GM18867 (cell line): ENCODE measurements at regions not wholly inside any gene's neighbourhood (a gene's known extent, or its start where the extent isn't known, plus 50 kb on each side); places are given as distances from the start of the nearest gene placed in this dataset.
A peak's percentile ranks its signal among the peaks of the same experiment; 100 is the strongest.
"Not testable (repeated sequence)": the region's sequence is repeated elsewhere in the genome, so short reads cannot be mapped to it uniquely, and the experiment has no call there.

Source experiments
- ATAC-seq: cut with Tn5 transposase; IDR thresholded peaks from one replicate; pipeline ENCODE4 v1.9.1; 2021; ENCODE audit warnings: mild to moderate bottlenecking, moderate library complexity; ENCODE audit not compliant: unreplicated experiment

DNA sequence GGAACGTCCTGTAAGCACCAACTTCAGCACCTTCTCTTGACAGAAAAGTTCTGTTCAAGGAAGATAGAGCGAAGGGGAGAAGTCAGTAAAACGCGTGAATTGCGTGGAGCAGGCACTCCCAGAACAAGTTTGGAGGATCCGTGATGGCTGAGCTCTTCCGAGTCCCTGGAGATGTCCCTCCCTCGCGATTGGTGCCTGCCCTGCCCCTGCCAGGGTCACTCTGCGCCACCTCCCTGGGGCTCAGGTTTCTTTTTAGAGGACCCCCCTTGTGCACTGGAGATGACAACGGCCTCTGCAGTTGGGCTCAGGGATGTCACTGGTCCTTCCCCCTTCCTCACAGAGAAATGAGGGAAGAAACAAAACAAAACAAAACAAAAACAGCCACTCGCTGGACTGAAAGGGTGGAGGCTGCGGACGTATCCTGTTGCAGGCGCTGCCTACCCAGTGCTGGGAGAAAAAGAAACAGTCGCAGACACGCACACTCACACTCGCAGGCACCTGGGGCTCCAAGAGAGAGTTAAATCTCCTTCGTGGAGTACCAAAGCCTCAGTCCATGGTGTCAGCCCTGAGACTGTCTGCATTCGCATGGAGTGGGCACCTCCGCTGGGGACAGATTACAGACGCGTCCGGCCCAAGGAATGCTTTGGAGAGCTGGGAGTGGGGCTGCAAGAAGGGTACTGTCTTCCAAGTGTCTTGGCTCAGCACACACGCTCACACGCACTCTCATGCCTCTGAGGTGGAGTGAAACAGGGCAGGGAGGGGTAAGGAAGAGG lies 512.7 kb downstream of the SLCO4C1 start:
- ATAC-seq: no peak

DNA sequence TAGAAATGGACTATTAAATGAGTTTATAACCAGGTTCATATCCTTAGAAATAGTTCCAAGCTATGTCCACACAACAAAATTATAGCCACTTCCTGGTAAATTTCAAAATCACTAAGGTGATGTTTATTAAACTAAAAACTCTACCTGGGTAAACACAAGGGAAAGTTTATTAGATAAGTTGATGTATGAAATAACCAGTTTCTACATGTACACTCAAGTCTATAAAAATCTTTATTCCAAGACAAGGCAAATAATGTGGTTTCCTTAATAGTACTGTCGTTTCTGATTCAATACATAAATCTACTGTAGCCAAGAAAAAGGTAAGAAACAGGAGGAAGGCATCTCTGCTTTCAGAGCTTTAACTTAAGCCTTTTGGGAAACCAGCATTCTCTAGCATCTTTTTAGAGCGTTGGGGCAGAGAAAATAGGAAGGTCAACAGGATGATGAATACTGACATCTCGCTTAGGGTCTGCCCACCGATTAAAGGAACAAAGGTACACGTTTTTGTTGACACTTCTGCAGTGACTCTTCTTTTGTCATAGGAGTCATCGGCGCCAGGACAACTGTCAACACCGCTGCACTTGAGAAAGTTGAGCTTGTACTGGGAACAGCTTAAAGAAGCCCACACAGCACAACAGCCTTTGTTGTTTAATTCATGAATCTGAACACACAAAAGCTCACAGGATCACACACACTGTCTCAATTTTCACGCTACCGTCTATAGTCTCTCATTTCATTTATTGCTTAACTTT lies 513.6 kb downstream of the SLCO4C1 start:
- no peak for ATAC-seq

DNA sequence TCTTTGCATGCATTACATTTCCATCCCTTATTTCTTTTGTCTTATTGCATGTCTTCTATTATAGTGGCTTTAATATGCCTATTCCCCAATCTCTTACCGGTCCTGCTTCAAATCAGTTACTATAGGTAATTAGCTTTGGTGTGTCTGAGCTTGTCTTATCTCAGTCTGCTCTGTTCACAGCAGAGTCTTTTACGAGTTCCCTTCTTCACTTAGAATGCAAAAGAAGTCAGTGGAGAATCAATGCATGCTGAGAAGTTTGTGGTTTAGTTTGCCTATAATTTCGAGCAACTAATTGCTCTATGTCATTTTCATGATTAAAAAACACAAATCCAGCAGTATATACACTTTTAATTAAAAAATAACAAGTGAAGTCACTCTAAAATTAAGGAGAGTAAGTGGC lies 545.0 kb downstream of the SLCO4C1 start:
- no peak for ATAC-seq

DNA sequence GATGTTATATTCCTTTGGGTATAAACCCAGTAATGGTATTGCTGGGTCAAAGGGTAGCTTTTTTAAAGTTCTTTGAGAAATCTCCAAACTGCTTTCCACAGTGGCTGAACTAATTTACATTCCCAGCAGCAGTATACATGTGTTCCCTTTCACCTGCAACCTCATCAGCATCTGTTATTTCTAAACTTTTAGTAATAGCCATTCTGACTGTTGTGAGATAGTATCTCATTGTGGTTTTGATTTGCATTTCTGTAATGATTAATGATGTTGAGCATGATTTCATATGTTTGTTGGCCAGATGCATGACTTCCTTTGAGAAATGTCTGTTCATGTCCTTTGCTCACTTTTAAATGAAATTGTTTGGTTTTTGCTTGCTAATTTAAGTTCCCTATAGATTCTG lies 553.1 kb downstream of the SLCO4C1 start:
- not testable (repeated sequence) for ATAC-seq

DNA sequence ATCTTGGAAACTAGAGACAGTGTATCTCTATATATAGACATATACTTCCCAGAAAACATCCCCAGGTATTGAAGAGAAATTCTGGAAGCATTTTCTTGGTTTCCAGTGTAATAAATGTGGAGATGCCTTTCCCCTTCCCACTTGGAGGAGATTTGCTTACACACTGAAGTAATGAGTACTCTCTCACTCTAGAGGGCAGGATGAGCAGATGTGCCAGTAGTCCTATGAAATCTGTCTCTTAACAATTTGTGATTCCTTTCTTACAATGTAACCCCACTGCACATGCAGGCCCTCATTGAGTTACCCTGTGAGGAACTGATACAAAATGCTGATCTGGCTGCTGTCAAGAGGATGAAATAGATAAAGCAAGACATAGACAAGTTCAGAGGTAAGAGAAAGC lies 567.2 kb downstream of the SLCO4C1 start:
- ATAC-seq: no peak

DNA sequence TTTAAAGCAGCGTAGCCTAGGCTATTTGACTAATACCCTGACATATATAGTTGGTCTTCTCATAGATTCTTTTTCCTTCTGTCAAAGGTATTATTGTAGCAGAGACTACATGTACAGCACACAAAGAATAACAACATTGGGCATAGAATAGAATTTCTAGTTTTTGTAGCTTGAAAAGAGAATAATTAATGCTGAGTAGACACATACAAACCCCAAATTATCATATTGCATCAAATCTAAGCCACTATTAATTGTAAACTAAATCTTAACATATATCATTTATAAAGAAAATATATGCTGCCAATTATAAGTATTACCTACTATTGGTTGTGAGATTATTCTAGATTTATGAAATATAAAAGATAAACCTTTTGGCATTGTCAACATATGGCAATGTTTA lies 574.5 kb downstream of the SLCO4C1 start:
- no peak for ATAC-seq

DNA sequence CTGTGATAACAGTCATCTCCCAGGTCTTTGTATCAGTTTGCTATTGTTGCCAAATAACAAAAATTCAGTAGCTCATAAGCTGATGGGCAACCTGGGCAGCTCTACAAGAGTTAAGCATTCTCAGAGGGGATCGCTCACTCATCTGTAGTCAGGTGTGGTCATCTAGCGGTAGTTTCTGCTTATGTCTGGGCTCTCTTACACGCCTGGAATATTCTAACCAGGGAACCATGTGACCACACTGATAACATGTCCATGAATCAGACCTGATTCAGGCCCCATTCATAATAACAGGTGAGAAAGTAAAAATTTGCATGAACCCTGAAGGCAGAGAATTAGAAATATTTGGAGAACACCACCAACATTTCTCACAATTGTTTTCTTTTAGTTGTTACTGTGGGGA lies 576.1 kb downstream of the SLCO4C1 start:
- no peak for ATAC-seq

DNA sequence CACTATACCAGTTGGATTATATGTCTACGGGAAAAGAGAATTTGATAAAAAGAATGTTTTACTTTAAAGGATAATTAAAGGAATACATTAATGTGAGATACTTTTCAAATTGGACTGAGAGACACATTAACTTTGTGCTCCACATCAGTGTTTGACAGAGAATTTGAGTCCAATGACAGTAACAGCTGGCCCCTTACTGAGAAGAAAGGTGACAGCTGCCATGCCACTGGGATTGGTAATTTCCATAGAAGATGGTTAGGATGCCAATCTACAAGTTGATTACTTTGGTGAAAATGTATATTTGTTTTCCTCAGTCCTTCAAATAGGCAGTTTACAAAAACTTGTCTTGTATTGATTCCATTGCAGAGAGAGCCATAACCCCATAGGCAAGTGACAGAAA lies 578.4 kb downstream of the SLCO4C1 start:
- ATAC-seq: no peak

DNA sequence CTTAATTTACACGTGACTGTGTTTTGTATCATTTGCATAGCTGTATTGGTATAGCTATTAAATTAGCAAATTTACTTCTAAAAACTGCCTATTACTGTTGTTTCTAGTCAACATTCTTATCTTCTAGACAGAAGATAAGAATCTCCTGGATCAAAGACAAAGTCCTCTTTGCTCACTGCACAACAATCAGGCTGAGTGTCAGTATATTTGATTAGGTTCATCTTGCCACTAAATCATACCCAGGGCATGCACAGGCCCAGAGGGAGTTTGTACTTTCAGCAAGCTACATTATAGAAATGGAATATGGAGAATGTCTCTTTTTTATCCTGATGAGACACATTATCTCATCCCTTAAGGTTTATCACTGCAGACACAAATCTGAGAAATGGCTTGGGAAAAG lies 579.1 kb downstream of the SLCO4C1 start:
- ATAC-seq: no peak

DNA sequence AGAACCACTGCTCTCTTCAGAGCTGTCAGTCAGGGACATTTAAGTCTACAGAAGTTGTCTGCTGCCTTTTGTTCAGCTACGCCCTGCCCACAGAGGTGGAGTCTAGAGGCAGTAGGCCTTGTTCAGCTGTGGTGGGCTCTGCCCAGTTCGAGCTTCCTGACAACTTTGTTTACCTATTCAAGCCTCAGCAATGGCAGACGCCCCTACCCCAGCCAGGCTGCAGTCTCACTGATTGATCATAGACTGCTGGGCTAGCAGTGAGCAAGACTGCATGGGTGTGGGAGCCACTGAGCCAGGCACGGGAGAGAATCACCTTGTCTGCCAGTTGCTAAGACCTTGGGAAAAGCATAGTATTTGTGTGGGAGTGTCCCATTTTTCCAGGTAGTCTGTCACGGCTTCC lies 580.3 kb downstream of the SLCO4C1 start:
- ATAC-seq: not testable (repeated sequence)

DNA sequence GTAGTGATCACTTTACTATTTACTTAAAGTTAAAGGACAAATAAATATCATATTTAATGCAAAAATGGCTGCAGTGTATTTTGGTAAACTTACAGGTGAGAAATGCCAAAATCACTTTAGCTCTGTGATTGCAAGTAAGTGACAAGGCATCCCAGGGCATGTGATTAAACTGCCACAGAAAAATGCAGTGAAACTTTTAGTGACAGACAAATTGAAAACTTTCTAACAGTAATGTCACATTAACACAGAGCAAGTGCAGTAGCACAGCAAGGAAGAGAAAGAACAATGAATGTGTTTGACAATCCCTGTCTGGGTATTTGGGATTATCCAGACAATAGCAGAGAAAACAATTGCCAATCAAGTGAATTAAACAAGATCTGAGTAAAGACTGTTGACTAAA lies 606.8 kb downstream of the SLCO4C1 start:
- ATAC-seq: no peak

DNA sequence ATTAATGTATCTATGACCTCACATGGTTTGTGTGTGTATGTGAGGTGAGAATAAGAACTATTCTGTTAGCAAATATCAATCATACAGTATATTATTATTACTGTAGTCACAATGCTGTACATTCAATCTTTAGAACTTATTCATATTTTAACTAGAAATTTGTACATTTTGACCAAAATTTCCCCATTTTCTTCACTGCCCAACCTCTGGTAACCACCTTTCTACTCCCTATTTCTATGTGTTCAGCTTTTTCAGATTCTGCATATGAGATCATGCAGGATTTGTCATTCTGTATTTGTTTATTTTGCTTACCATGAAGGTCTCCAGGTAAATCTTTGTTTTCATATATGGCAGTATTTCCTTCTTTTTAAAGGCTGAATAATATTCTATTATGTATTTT lies 607.9 kb downstream of the SLCO4C1 start:
- no peak for ATAC-seq

DNA sequence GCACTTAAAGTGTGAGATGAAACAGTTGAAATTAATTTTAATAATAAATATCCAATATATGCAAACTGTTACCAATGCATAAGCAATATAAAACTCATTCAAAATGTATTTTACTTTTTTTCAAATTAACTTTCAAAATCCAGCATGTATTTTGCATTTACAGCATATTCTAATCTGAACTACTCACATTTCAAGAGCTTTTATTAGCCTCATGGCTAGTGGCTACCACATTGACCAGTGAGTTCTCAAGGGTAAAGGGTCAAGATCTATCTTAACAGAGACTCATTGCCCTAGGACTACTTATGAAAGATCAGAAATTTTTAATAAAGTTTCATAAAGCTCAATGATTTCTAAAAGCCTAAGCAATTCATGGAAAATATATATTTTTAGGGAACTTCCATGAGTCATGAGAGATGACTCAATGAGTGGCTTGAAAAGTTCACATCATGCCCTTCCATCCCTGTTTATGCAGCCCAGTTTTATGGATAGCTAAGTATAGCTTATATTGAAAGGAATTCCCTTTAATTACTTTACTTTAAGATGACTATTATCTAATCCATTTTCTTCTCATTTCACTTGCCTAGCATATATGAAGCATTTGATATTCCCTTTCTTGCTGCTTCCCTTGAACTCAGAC lies 608.6 kb downstream of the SLCO4C1 start:
- ATAC-seq: no peak

DNA sequence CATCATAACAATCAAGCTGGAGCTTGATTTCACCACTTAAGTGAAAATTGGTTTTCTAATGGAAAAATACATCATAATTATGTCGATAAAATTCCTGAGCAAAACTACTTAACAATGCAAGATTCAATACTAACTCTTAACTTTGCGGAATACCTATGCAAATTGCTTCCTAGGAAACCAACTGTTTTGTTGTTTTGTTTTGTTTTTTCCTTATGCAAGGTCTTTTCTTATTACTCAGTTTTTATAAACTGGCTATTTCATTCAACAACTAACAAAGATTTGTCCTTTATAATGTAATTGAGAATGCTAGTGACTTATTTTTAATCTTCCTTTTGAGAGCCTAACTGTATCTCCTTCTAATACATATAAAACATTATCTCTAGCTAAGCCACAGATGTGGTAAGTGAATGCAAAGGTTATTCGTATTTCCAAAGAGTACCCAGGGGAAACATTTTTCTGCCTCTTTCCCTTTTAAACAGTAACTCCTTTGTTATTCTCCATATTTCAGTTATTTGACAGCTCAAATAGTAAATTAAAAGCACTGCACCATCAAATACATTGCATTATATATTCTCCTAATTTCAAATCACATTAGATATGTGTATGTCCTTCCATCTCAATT lies 609.4 kb downstream of the SLCO4C1 start:
- no peak for ATAC-seq

DNA sequence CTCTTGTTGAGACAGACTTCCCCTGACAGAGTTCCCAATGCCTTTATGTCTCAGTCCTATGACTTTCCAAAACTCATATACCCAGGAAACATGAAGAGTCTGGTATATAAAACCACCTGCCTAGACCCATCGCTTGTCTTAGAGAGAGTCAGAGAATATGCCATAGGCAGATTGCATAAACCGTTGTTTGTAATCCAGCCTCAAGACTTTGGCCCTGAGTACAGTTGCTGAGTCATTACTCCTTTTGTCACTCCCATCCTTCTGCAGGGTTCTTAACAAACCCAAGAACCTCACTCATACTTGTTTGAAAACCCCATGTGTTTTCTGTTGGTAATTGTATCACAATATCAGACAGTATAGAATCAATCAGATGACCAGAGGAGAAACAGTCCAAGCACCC lies 616.3 kb downstream of the SLCO4C1 start:
- no peak for ATAC-seq

DNA sequence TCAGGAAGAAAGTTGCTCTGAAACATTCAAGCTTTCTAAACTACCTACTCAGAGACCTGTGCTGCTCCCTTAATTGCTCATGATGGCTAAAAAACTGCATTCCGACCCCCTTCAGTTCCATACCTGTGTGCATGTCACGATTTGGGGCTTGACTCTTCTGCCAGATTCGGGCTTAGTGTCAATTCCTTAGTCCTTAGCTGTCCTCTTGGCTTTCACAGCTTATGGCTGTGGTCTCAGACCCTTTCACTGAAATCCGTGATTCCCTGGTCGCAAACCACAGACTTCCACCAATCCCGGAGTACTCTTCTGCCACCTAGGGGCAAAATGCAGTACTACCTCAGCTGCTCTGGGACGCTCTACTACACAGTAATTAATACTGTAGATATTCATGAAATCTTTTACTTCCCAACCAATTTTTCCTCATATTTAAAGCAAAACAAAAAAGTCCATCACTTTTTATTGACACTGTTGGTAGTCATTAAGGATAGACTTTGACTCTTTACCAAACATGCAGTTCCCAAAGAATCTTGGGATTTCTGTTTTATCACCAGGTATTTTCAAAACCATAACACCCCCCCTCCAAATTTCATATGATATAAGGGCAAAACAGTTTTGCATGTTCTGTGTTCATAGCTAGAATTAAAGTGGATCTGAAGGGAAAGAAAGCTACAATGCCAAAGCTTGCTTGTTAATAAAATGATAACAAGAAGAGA lies 617.4 kb downstream of the SLCO4C1 start:
- peak; percentile 84 for ATAC-seq

DNA sequence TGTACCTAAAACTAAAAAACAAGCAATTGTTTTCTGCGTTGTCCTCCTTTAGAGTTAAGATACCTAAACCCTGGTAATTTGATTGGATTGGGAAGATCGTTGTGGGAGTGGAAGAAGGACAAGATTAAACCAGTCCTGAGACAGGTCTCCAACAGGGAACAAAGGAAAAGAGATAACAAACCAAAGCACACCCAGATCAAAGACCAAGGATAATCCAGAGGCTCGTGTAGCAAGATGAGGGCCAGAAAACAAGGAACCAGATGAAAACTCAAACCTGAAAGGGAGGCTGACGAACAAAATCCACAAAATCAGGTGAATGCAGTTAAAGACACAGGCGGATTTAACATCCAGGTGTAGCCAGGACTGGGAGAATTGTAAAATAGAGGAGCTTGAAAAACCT lies 618.1 kb downstream of the SLCO4C1 start:
- ATAC-seq: no peak

DNA sequence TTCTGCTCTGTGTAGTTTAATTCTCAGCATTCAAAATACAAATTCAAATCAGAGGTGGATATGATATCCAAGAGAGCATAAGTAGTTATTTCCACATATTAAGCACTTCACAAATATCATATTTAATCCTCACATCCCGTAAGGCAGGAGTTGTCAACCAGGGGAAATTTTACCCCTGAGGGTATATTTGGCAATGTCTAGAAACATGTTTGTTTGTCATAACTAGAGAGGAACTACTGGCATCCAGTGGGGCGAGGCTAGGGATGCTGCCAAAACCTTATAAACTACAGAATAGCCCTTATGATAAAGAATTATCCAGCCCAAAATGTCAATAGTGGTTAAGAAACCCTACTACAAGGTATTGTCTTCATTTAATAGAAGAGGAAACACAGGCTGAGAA lies 619.4 kb downstream of the SLCO4C1 start:
- ATAC-seq: no peak

DNA sequence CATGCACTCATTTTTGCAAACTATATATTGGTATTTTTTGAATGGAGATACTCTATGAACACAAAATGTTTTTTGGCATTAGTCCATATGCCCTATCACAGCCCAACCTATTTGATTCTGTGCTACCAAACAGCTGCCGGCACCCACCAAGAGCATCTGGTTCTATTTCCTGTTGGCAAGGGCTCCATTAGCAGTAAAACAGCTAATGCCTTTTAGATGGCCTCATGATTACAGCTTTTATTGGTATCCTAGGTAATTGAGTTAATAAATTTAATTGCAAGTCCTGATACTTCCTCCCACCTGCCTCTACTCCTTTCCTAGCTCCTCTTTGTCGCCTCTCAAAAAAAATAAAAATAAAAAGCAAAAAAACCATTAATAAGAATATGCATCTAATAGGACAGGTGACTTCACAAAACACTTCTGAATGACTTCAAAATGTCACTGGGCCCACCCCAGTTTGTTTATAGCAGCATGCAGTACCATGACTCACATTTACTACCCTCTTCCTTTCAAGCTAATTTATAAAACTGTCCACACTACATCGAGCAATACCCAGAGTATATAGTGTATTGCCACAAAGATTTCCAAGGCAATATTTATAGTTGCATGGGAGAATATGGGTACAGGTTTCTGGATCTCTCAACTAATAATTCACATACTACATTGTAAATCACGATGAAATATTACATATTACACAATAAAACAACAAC lies 620.4 kb downstream of the SLCO4C1 start:
- ATAC-seq: no peak

DNA sequence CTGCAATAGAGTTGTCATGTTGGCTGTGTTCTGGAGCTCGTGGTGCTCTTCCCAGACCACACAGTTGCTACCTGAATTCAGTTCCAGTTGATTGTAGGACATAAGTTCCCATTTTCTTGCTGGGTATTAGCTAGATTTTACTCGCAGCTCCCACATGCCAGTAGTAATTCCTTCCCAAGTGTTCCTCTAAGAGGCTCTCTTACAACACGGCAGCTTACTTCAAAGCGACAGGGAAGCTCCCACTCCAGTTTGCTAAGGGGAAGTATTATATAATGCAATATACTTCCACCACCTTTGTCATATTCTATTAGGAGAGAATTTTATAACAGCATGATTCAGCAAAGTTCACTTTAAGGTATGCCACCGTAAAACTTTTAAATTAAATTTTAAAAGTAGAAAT lies 623.0 kb downstream of the SLCO4C1 start:
- ATAC-seq: no peak
